AG09309 (cell line): ENCODE measurements at regions not wholly inside any gene's neighbourhood (a gene's known extent, or its start where the extent isn't known, plus 50 kb on each side); places are given as distances from the start of the nearest gene placed in this dataset.

Experiments used
- DNase-seq: peaks from one replicate; pipeline ENCODE4 v3.0.0-alpha.2; 2010; ENCODE audit warnings: low read depth
- H3K4me3 ChIP-seq: 2 replicates; pipeline ENCODE4 v1.5.1; 2011; ENCODE audit warnings: mild to moderate bottlenecking, low read depth, low read length, moderate library complexity; ENCODE audit not compliant: control insufficient read depth
- TF ChIP-seq, protein P1 (sequence below): IDR thresholded peaks from 2 replicates; pipeline ENCODE4 v1.5.1; 2011; ENCODE audit warnings: mild to moderate bottlenecking, low read depth, low read length, inconsistent platforms; ENCODE audit not compliant: insufficient read depth, control insufficient read depth; ENCODE audit errors: missing control alignments

GRCh38 chr2:104756118-104756517 is 97.8 kb upstream of the POU3F3 start:
- no peak for DNase-seq
- no peak overlapping the region for H3K4me3 ChIP-seq
- TF ChIP-seq, protein P1, sequence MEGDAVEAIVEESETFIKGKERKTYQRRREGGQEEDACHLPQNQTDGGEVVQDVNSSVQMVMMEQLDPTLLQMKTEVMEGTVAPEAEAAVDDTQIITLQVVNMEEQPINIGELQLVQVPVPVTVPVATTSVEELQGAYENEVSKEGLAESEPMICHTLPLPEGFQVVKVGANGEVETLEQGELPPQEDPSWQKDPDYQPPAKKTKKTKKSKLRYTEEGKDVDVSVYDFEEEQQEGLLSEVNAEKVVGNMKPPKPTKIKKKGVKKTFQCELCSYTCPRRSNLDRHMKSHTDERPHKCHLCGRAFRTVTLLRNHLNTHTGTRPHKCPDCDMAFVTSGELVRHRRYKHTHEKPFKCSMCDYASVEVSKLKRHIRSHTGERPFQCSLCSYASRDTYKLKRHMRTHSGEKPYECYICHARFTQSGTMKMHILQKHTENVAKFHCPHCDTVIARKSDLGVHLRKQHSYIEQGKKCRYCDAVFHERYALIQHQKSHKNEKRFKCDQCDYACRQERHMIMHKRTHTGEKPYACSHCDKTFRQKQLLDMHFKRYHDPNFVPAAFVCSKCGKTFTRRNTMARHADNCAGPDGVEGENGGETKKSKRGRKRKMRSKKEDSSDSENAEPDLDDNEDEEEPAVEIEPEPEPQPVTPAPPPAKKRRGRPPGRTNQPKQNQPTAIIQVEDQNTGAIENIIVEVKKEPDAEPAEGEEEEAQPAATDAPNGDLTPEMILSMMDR: no peak

GRCh38 chr2:104757056-104757455 is 96.9 kb upstream of the POU3F3 start:
- DNase-seq: no peak
- H3K4me3 ChIP-seq: no peak overlapping the region
- TF ChIP-seq, protein P1: no peak

DNA sequence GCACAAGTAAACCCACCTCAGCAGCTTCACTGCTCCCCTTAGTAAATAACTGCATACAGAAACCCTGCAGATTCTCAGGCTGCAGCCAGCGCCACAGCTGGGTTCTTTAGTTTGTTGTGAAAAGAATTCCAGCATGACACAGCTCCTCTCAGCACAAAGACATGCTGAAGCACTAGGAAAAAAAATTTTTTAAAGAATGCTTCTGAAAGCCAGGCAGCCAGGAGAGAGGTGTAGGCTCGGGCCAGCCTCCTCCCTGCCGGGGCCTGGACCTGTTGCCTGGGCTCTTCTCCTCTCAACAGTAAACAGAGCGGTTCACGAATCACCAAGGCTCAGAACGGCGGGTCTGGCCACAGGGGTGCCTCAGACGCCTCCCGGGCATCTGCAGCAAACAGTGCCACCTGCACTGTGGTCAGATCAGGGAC is 95.7 kb upstream of the POU3F3 start:
- TF ChIP-seq, protein P1: no peak

DNA sequence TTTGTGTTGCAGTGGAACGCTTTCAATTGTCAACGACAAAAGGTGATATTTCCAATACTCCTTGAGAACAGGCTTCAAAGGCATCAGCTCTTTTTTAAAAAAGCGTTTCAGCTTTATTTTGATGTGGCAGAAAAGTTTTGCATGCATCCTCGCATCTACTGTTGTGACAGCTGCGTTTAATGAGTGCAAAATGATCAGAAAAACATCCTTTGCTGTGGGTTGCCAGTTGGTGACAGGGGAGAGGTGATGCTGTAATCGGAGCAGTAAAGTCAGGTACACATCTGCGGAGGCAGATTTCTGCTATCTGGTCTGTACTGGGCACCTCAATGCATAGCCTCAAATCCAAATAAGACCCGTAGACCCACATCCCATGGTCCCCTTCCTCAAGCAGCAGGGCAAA is 91.9 kb upstream of the POU3F3 start:
- DNase-seq: no peak
- TF ChIP-seq, protein P1: no peak
- H3K4me3 ChIP-seq: no peak overlapping the region

More for the DNA sequence above, 95.7 kb upstream of the POU3F3 start:
- no peak for DNase-seq
- no peak overlapping the region for H3K4me3 ChIP-seq

- TF ChIP-seq, protein P1: no peak
- no peak for DNase-seq
- H3K4me3 ChIP-seq: no peak overlapping the region
Observed at GRCh38 chr2:104766683-104767082, 87.2 kb upstream of the POU3F3 start.

- TF ChIP-seq, protein P1: no peak
- no peak overlapping the region for H3K4me3 ChIP-seq
- no peak for DNase-seq
Observed at GRCh38 chr2:104768694-104769093, 85.2 kb upstream of the POU3F3 start.

GRCh38 chr2:104769096-104769495 is 84.8 kb upstream of the POU3F3 start:
- DNase-seq: no peak
- TF ChIP-seq, protein P1: no peak
- H3K4me3 ChIP-seq: no peak overlapping the region
